Tibial nerve (tissue), 4 donors: ENCODE measurements at regions not wholly inside any gene's neighbourhood (a gene's known extent, or its start where the extent isn't known, plus 50 kb on each side); places are given as distances from the start of the nearest gene placed in this dataset.

Source experiments
- CTCF ChIP-seq, 5 experiments: fragments of 200-600 bp in 3 of 5; fragments of 450-650 bp in 2 of 5; sonication (generic) in 3 of 5; IDR thresholded peaks; one replicate each; pipeline ENCODE4 v1.5.1; 2016 to 2019; ENCODE audit warnings: antibody characterized with exemption in 5 of 5, mild to moderate bottlenecking in 3 of 5, moderate library complexity in 2 of 5
- EP300 ChIP-seq, 2 donors: sonication (generic); formaldehyde crosslinking; IDR thresholded peaks; one replicate each; pipeline ENCODE4 v1.6.1; 2017; ENCODE audit warnings: antibody characterized with exemption in 2 of 2, mild to moderate bottlenecking in 1 of 2
- POLR2A ChIP-seq, 2 donors: fragments of 450-650 bp; IDR thresholded peaks; one replicate each; pipeline ENCODE4 v1.6.1; 2017; ENCODE audit warnings: antibody characterized with exemption in 2 of 2, mild to moderate bottlenecking in 2 of 2, moderate library complexity in 2 of 2

- TF ChIP-seq CTCF (IDR thresholded peaks at IDR 0.05) (no peak), POLR2A (IDR thresholded peaks at IDR 0.05) (no peak), EP300 (IDR thresholded peaks at IDR 0.05) (no peak)
These were observed 789.6 kb upstream of the SLIT2 start for GRCh38 chr4:19462117-19462516.
